Uterus (tissue), 3 donors: ENCODE measurements at regions not wholly inside any gene's neighbourhood (a gene's known extent, or its start where the extent isn't known, plus 50 kb on each side); places are given as distances from the start of the nearest gene placed in this dataset.

Source experiments
- DNase-seq, 2 donors: peaks; one replicate each; pipeline ENCODE4 v3.0.0-alpha.2; 2019 to 2020
- H3K27ac ChIP-seq, 2 donors: fragments of 200-600 bp; sonication (generic); 1 replicate in 1 of 2; 2 replicates in 1 of 2; pipeline ENCODE4 v1.5.1; 2016 to 2018
- H3K27me3 ChIP-seq, 2 donors: fragments of 200-600 bp; sonication (generic); one replicate each; pipeline ENCODE4 v1.5.1; 2018 to 2019; ENCODE audit warnings: control low read depth in 1 of 2
- H3K36me3 ChIP-seq, 2 donors: fragments of 200-600 bp; sonication (generic); one replicate each; pipeline ENCODE4 v1.5.1; 2019; ENCODE audit warnings: control low read depth in 1 of 2
- H3K4me1 ChIP-seq, 2 donors: fragments of 200-600 bp; sonication (generic); one replicate each; pipeline ENCODE4 v1.5.1; 2018 to 2019; ENCODE audit warnings: control low read depth in 1 of 2
- H3K4me3 ChIP-seq, 2 donors: fragments of 200-600 bp; sonication (generic); 1 replicate in 1 of 2; 2 replicates in 1 of 2; pipeline ENCODE4 v1.5.1; 2018 to 2019; ENCODE audit warnings: mild to moderate bottlenecking in 1 of 2
- H3K9me3 ChIP-seq, 2 donors: fragments of 200-600 bp; sonication (generic); one replicate each; pipeline ENCODE4 v1.5.1; 2019; ENCODE audit warnings: control low read depth in 1 of 2
- POLR2A ChIP-seq, 2 donors: fragments of 450-650 bp; IDR thresholded peaks; one replicate each; pipeline ENCODE4 v1.6.1; 2016; ENCODE audit warnings: antibody characterized with exemption in 2 of 2, mild to moderate bottlenecking in 1 of 2, moderate library complexity in 1 of 2
- intact Hi-C: fragments of 100-400 bp; cut with DNase I; formaldehyde crosslinking; loops from one replicate; pipeline ENCODE4 v1.15.1; 2023; ENCODE audit warnings: low total_unique reads
- TF ChIP-seq, protein P1 (sequence below), 4 experiments: fragments of 200-600 bp in 2 of 4; fragments of 450-650 bp in 2 of 4; sonication (generic) in 2 of 4; IDR thresholded peaks; one replicate each; pipeline ENCODE4 v1.5.1; 2016 to 2019; ENCODE audit warnings: antibody characterized with exemption in 4 of 4, mild to moderate bottlenecking in 2 of 4, moderate library complexity in 1 of 4
- donor health status: DM: yes; HTN: yes; CAD: no.

DNA sequence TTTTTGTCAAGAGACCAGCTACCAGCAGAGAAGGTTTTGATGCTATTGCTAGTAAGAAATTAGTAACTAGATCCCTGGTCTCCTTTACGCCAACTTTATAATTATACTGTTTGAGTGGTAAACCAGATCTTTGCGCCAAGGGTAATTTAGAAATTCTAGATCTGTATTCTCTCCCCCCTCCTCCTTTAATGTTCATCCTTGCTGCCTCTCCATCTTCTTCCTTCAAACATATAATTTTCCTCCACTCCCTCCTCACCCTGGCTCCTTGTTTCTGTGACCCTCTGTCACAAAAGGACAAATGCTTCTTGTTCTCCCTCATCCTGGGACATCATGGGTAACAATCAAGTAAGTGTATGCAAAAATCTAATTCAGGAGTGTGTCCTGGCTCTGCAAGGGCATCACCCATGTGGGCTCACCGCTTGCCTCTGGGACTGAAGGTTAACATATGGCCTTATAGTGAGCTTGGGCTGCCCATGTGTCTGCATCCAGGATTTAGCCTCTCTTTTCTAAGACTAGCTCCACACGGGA is 121.2 kb downstream of the BAMBI start:
- intact Hi-C loops: no loop called here
- no peak overlapping the region for H3K27ac ChIP-seq

DNA sequence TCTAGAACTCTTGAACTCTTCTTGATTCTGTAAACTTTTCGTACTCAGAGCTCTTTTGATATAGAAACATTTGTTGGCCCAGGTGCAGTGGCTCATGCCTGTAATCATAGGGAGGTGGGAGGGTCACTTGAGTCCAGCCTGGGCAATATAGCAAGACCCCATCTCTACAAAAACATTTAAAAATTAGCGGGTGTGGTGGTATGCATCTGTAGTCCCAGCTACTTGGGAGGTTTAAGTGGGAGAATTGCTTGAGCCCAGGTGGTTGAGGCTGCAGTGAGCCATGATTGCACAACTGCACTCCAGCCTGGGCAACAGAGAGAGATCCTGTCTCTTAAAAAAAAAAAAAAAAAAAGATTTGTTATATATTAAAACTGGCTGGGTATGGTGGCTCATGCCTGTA is 121.6 kb downstream of the BAMBI start:
- TF ChIP-seq, protein P1, sequence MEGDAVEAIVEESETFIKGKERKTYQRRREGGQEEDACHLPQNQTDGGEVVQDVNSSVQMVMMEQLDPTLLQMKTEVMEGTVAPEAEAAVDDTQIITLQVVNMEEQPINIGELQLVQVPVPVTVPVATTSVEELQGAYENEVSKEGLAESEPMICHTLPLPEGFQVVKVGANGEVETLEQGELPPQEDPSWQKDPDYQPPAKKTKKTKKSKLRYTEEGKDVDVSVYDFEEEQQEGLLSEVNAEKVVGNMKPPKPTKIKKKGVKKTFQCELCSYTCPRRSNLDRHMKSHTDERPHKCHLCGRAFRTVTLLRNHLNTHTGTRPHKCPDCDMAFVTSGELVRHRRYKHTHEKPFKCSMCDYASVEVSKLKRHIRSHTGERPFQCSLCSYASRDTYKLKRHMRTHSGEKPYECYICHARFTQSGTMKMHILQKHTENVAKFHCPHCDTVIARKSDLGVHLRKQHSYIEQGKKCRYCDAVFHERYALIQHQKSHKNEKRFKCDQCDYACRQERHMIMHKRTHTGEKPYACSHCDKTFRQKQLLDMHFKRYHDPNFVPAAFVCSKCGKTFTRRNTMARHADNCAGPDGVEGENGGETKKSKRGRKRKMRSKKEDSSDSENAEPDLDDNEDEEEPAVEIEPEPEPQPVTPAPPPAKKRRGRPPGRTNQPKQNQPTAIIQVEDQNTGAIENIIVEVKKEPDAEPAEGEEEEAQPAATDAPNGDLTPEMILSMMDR (IDR thresholded peaks at IDR 0.05): no peak
- TF ChIP-seq POLR2A (IDR thresholded peaks at IDR 0.05): no peak
- H3K27me3 ChIP-seq: no peaks in the 10 kb centered on the region
- no peaks in the 10 kb centered on the region for H3K36me3 ChIP-seq
- intact Hi-C loops: no loop called here
- no peaks in the 10 kb centered on the region for H3K9me3 ChIP-seq
- no peaks in the 10 kb centered on the region for H3K4me1 ChIP-seq
- H3K4me3 ChIP-seq: no peak overlapping the region
- no peak for DNase-seq
- H3K27ac ChIP-seq: no peak overlapping the region

More for the DNA sequence above, 121.2 kb downstream of the BAMBI start:
- no peak for TF ChIP-seq POLR2A (IDR thresholded peaks at IDR 0.05)
- TF ChIP-seq, protein P1 (IDR thresholded peaks at IDR 0.05): no peak
- Histone ChIP-seq H3K9me3 (no peaks in the 10 kb centered on the region), H3K36me3 (no peaks in the 10 kb centered on the region), H3K4me3 (no peak overlapping the region), H3K27me3 (no peaks in the 10 kb centered on the region), H3K4me1 (no peaks in the 10 kb centered on the region)
- no peak for DNase-seq

DNA sequence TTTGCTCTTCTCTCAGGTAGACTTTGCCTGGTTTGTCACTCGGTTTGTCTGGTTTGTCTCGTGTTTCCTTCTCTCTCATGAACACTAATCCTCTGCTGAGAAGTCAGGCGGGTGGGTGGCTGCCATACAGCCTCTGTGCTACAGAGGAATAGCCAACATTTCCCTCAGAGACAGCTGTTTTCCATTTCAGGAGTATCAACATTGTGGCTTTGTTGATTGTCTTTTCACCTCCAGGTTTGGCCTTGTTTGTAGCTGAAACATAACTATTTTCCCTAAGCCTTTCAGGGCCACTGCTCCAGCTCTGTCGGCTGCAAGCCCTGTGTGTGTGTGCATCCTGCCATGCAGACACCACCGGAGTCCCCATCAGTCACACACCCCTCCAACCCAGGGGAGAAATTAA is 122.8 kb downstream of the BAMBI start:
- Histone ChIP-seq H3K4me3 (no peak overlapping the region), H3K4me1 (no peaks in the 10 kb centered on the region), H3K27me3 (no peaks in the 10 kb centered on the region), H3K27ac (no peak overlapping the region), H3K36me3 (no peaks in the 10 kb centered on the region), H3K9me3 (no peaks in the 10 kb centered on the region)
- intact Hi-C loops: no loop called here
- TF ChIP-seq, protein P1 (IDR thresholded peaks at IDR 0.05): no peak
- TF ChIP-seq POLR2A (IDR thresholded peaks at IDR 0.05): no peak
- no peak for DNase-seq

DNA sequence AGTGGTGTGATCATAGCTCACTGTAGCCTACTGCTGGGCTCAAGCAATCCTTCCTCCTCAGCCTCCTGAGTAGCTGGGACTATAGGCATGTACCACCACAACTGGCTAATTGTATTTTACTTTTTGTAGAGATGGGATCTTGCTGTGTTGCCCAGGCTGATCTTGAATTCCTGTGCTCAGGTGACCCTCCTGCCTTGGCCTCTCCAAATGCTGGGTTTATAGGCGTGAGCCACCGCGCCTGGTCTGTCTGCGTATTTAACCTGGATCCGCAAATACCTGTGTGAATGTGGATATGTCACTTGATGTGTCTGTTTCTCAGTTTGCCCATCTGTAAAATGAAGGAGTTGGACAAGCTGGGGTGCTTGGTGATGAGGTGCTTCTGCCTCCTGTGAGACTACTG is 123.9 kb downstream of the BAMBI start:
- no peak for TF ChIP-seq POLR2A (IDR thresholded peaks at IDR 0.05)
- TF ChIP-seq, protein P1 (IDR thresholded peaks at IDR 0.05): no peak
- H3K9me3 ChIP-seq: no peaks in the 10 kb centered on the region
- intact Hi-C loops: no loop called here

DNA sequence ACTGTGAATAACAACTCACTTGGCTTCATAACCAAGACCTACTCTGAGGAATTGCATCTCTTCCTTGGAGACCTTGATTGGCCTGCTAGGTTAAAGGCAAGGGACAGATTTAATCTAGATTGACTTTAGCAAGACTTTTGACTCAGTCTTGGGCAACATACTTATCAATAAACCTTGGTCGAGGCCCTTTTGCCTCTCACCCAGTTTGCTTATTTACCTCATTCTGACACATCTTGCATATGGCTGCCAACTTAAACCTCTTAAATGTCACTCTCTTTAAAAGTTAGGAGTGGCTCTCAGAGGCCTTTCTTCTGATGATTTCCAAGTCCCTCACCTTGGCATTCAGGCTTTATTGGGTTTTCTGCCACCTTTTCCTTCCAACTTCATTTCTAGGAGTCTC is 124.5 kb downstream of the BAMBI start:
- Histone ChIP-seq H3K27ac (no peak overlapping the region), H3K4me1 (no peaks in the 10 kb centered on the region), H3K4me3 (no peak overlapping the region), H3K27me3 (no peaks in the 10 kb centered on the region), H3K36me3 (no peaks in the 10 kb centered on the region), H3K9me3 (no peaks in the 10 kb centered on the region)
- DNase-seq: no peak
- TF ChIP-seq, protein P1 (IDR thresholded peaks at IDR 0.05): no peak
- no peak for TF ChIP-seq POLR2A (IDR thresholded peaks at IDR 0.05)
- intact Hi-C loops: no loop called here

More for the DNA sequence above, 123.9 kb downstream of the BAMBI start:
- Histone ChIP-seq H3K36me3 (no peaks in the 10 kb centered on the region), H3K4me1 (no peaks in the 10 kb centered on the region), H3K27me3 (no peaks in the 10 kb centered on the region), H3K4me3 (no peak overlapping the region), H3K27ac (no peak overlapping the region)
- no peak for DNase-seq
